Endothelial cell of umbilical vein (primary cell): ENCODE measurements at regions not wholly inside any gene's neighbourhood (a gene's known extent, or its start where the extent isn't known, plus 50 kb on each side); places are given as distances from the start of the nearest gene placed in this dataset.

ENCODE experiments used
- BruUV-seq: library from RNA; stranded (reverse); fragments of 400-500 nt; replicated peaks from 2 replicates; lab custom pipeline; 2021; lab: Mats Ljungman, UMichigan
- CTCF ChIA-PET: fragments of 300-600, 350-600 bp; sonication (Branson Sonifier 250); formaldehyde crosslinking; loops from one replicate; lab custom pipeline; 2021; ENCODE audit warnings: antibody characterized with exemption, inconsistent platforms; lab: Charles Lee
- POLR2A ChIA-PET: fragments of 300-600, 350-600 bp; sonication (Branson Sonifier 250); formaldehyde crosslinking; loops from one replicate; lab custom pipeline; 2021; ENCODE audit warnings: antibody characterized with exemption, inconsistent platforms; lab: Charles Lee
- DNase-seq: peaks from one replicate; pipeline ENCODE4 v3.0.0-alpha.2; 2011; ENCODE audit warnings: low read depth, low spot score
- FAIRE-seq: peaks from 2 replicates; lab custom pipeline; 2011; peaks lifted over from hg19 to GRCh38; lab: Jason Lieb, UNC
- H2AFZ ChIP-seq: 2 replicates; pipeline ENCODE4 v1.6.0; 2012; ENCODE audit warnings: low read depth, low read length, control low read depth, inconsistent platforms
- H3K27ac ChIP-seq: 2 replicates; pipeline ENCODE4 v1.5.1; 2011; ENCODE audit warnings: low read depth, mild to moderate bottlenecking, control low read depth, low read length, moderate library complexity; ENCODE audit not compliant: insufficient read depth
- H3K27me3 ChIP-seq, 2 experiments: 2 replicates each; pipeline versions ENCODE4 v1.6.0 to v1.6.1; 2011; ENCODE audit warnings: low read length in 2 of 2, mixed read lengths in 1 of 2; ENCODE audit not compliant: control insufficient read depth in 2 of 2, insufficient read depth in 2 of 2
- H3K36me3 ChIP-seq, 2 experiments: 2 replicates in 1 of 2; 3 replicates in 1 of 2; pipeline ENCODE4 v1.5.1; 2011; ENCODE audit warnings: low read length in 2 of 2, mild to moderate bottlenecking in 1 of 2, moderate library complexity in 1 of 2; ENCODE audit not compliant: control insufficient read depth in 2 of 2, insufficient read depth in 2 of 2; ENCODE audit errors: extremely low read depth in 1 of 2
- H3K4me1 ChIP-seq: 3 replicates; pipeline ENCODE4 v1.5.1; 2011; ENCODE audit warnings: mild to moderate bottlenecking, low read length; ENCODE audit not compliant: control insufficient read depth, insufficient read depth; ENCODE audit errors: extremely low read depth
- H3K4me2 ChIP-seq: 2 replicates; pipeline ENCODE4 v1.6.1; 2011; ENCODE audit warnings: low read length, control low read depth, mixed read lengths; ENCODE audit not compliant: insufficient read depth
- H3K4me3 ChIP-seq, 3 experiments: fragments of 200-600 bp in 1 of 3; sonication (generic), shearing (Covaris generic) in 1 of 3; replicated peaks in 1 of 3; 2 replicates each; pipeline ENCODE4 v1.5.1; 2011 to 2016; ENCODE audit warnings: control low read depth in 3 of 3, low read length in 3 of 3, mild to moderate bottlenecking in 2 of 3, inconsistent platforms in 1 of 3, low read depth in 1 of 3, moderate library complexity in 1 of 3; ENCODE audit not compliant: insufficient read depth in 1 of 3
- H3K79me2 ChIP-seq: 2 replicates; pipeline ENCODE4 v1.6.0; 2012; ENCODE audit warnings: low read length, inconsistent platforms; ENCODE audit not compliant: control insufficient read depth, insufficient read depth
- H3K9ac ChIP-seq: replicated peaks from 2 replicates; pipeline ENCODE3; 2011; ENCODE audit warnings: low read length, control low read depth; ENCODE audit not compliant: insufficient read depth; ENCODE audit errors: extremely low read depth
- H3K9me1 ChIP-seq: replicated peaks from 3 replicates; pipeline ENCODE4 v1.6.0; 2011; ENCODE audit warnings: mild to moderate bottlenecking, low read length; ENCODE audit not compliant: control insufficient read depth, insufficient read depth; ENCODE audit errors: extremely low read depth
- H3K9me3 ChIP-seq: replicated peaks from 2 replicates; pipeline ENCODE4 v1.5.1; 2012; ENCODE audit warnings: low read length, inconsistent platforms; ENCODE audit not compliant: control insufficient read depth, insufficient read depth
- H4K20me1 ChIP-seq: replicated peaks from 2 replicates; pipeline ENCODE3; 2011; ENCODE audit warnings: mild to moderate bottlenecking, low read length; ENCODE audit not compliant: control insufficient read depth, insufficient read depth; ENCODE audit errors: extremely low read depth
- EZH2 ChIP-seq: IDR thresholded peaks from 2 replicates; pipeline ENCODE4 v1.6.1; 2012; ENCODE audit warnings: borderline replicate concordance, low read depth, mild to moderate bottlenecking, moderate library complexity, low read length, inconsistent platforms; ENCODE audit not compliant: severe bottlenecking
- FOS ChIP-seq: IDR thresholded peaks from 2 replicates; pipeline ENCODE4 v1.6.1; 2011; ENCODE audit warnings: mild to moderate bottlenecking, low read length, moderate library complexity, borderline replicate concordance; ENCODE audit not compliant: insufficient read depth
- GATA2 ChIP-seq: IDR thresholded peaks from 2 replicates; pipeline ENCODE4 v1.7.0; 2011; ENCODE audit warnings: low read depth, mild to moderate bottlenecking, moderate library complexity, mixed read lengths, low read length; ENCODE audit not compliant: insufficient read length, insufficient read depth
- JUN ChIP-seq: IDR thresholded peaks from 2 replicates; pipeline ENCODE4 v1.6.1; 2011; ENCODE audit warnings: borderline replicate concordance, low read depth; ENCODE audit not compliant: insufficient read length, insufficient read depth
- MYC ChIP-seq: IDR thresholded peaks from one replicate; pipeline ENCODE4 v1.6.1; 2011; ENCODE audit warnings: mild to moderate bottlenecking, low read depth, low read length
- POLR2A ChIP-seq: IDR thresholded peaks from 2 replicates; pipeline ENCODE4 v1.6.1; 2012; ENCODE audit warnings: low read depth, mild to moderate bottlenecking, control low read depth, low read length
- POLR2AphosphoS5 ChIP-seq: IDR thresholded peaks from 2 replicates; pipeline ENCODE4 v1.6.1; 2012; ENCODE audit warnings: low read depth, mild to moderate bottlenecking, control low read depth, low read length, moderate library complexity; ENCODE audit not compliant: insufficient read depth
- dilution Hi-C: fragments of 300-500 bp; cut with MboI; formaldehyde crosslinking; loops from one replicate; pipeline ENCODE4 v1.15.0; 2019; ENCODE audit warnings: low sequenced_read_pairs; ENCODE audit not compliant: extremely low pct_ligation_motif_present
- intact Hi-C: fragments of 100-400 bp; cut with micrococcal nuclease; formaldehyde crosslinking; loops from one replicate; pipeline ENCODE4 v1.10.0; 2022
- TF ChIP-seq, protein P1 (sequence below): IDR thresholded peaks from 2 replicates; pipeline ENCODE4 v1.6.1; 2011; ENCODE audit not compliant: insufficient read depth, insufficient read length
- TF ChIP-seq, protein P2 (sequence below), 2 donors: IDR thresholded peaks; 1 replicate in 1 of 2; 2 replicates in 1 of 2; pipeline ENCODE4 v1.5.1; 2011; ENCODE audit warnings: low read length in 2 of 2, mild to moderate bottlenecking in 2 of 2, moderate library complexity in 2 of 2, control low read depth in 1 of 2, inconsistent platforms in 1 of 2, low read depth in 1 of 2; ENCODE audit not compliant: insufficient read depth in 1 of 2; ENCODE audit errors: extremely low read depth in 1 of 2

DNA sequence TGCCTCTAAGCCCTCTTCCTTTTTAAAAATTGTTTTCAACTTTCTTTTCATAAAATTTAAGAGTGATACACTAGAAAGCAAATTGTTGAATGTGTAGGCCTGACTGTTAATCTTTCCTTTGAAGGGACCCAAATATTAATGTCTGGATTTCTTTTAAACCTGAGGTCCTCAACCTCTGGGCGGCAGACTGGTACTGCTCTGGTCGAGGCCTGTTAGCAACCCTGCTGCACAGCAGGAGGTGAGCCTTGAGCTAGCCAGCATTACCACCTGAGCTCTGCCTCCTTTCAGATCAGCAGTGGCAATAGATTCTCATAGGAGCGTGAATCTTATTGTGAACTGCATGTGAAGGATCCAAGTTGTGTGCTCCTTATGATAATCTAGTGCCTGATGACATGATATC, 191.2 kb downstream of the MANEA start:
- POLR2A ChIA-PET: no interaction called here
- no peak overlapping the region for H3K4me3 ChIP-seq
- H4K20me1 ChIP-seq: no peaks in the 10 kb centered on the region
- BruUV-seq: no TSS peak
- no peaks in the 10 kb centered on the region for H3K27me3 ChIP-seq
- H2AFZ ChIP-seq: no peak overlapping the region
- no peaks in the 10 kb centered on the region for H3K4me1 ChIP-seq
- no peaks in the 10 kb centered on the region for H3K9me3 ChIP-seq
- intact Hi-C loops (no loop called here), dilution Hi-C loops (no loop called here)
- no peak overlapping the region for H3K9ac ChIP-seq
- no peaks in the 10 kb centered on the region for H3K79me2 ChIP-seq
- no peaks in the 10 kb centered on the region for H3K36me3 ChIP-seq
- no peak overlapping the region for H3K27ac ChIP-seq
- TF ChIP-seq, protein P1, sequence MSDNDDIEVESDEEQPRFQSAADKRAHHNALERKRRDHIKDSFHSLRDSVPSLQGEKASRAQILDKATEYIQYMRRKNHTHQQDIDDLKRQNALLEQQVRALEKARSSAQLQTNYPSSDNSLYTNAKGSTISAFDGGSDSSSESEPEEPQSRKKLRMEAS: no peak
- no peak for TF ChIP-seq MYC
- TF ChIP-seq POLR2A: no peak
- no peak for TF ChIP-seq FOS
- no peak for TF ChIP-seq GATA2
- TF ChIP-seq, protein P2, sequence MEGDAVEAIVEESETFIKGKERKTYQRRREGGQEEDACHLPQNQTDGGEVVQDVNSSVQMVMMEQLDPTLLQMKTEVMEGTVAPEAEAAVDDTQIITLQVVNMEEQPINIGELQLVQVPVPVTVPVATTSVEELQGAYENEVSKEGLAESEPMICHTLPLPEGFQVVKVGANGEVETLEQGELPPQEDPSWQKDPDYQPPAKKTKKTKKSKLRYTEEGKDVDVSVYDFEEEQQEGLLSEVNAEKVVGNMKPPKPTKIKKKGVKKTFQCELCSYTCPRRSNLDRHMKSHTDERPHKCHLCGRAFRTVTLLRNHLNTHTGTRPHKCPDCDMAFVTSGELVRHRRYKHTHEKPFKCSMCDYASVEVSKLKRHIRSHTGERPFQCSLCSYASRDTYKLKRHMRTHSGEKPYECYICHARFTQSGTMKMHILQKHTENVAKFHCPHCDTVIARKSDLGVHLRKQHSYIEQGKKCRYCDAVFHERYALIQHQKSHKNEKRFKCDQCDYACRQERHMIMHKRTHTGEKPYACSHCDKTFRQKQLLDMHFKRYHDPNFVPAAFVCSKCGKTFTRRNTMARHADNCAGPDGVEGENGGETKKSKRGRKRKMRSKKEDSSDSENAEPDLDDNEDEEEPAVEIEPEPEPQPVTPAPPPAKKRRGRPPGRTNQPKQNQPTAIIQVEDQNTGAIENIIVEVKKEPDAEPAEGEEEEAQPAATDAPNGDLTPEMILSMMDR (IDR thresholded peaks at IDR 0.05; ENCODE audit: extremely low read depth in 1 of 2, insufficient read depth in 1 of 2, low read depth in 1 of 2, low read length in 2 of 2): no peak
- no peak for TF ChIP-seq POLR2AphosphoS5
- TF ChIP-seq EZH2: no peak
- TF ChIP-seq JUN: no peak
- H3K4me2 ChIP-seq: no peak overlapping the region
- H3K9me1 ChIP-seq: no peaks in the 10 kb centered on the region
- DNase-seq: no peak
- no peak for FAIRE-seq
- CTCF ChIA-PET: no interaction called here
